Tibial artery (tissue), 4 donors: ENCODE measurements at regions not wholly inside any gene's neighbourhood (a gene's known extent, or its start where the extent isn't known, plus 50 kb on each side); places are given as distances from the start of the nearest gene placed in this dataset.

Experiments used
- DNase-seq, 2 donors: peaks; one replicate each; pipeline ENCODE4 v3.0.0-alpha.2; 2019
- H3K27ac ChIP-seq, 2 donors: fragments of 200-600 bp; sonication (generic) in 1 of 2; 1 replicate in 1 of 2; 2 replicates in 1 of 2; pipeline ENCODE4 v1.5.1; 2018 to 2019; ENCODE audit warnings: mild to moderate bottlenecking in 1 of 2
- H3K27me3 ChIP-seq, 2 donors: fragments of 200-600 bp; sonication (generic) in 1 of 2; one replicate each; pipeline versions ENCODE4 v1.5.1 to v1.6.0; 2016 to 2019
- H3K36me3 ChIP-seq, 3 donors: fragments of 200-600 bp; sonication (generic) in 2 of 3; one replicate each; pipeline ENCODE4 v1.5.1; 2016 to 2019; ENCODE audit warnings: mild to moderate bottlenecking in 2 of 3
- H3K4me1 ChIP-seq, 4 donors: fragments of 200-600 bp; sonication (generic) in 2 of 4; 1 replicate in 3 of 4; 2 replicates in 1 of 4; pipeline ENCODE4 v1.5.1; 2016 to 2019
- H3K4me3 ChIP-seq, 2 donors: fragments of 200-600 bp; sonication (generic) in 1 of 2; 1 replicate in 1 of 2; 2 replicates in 1 of 2; pipeline ENCODE4 v1.5.1; 2018 to 2019; ENCODE audit warnings: mild to moderate bottlenecking in 2 of 2
- H3K9me3 ChIP-seq, 3 donors: fragments of 200-600 bp; sonication (generic) in 1 of 3; one replicate each; pipeline ENCODE4 v1.5.1; 2016 to 2019
- intact Hi-C: fragments of 100-400 bp; cut with DNase I; formaldehyde crosslinking; loops from one replicate; pipeline ENCODE4 v1.15.0; 2023; ENCODE audit warnings: low total_unique reads
- TF ChIP-seq, protein P1 (sequence below), 2 experiments: fragments of 200-600 bp in 1 of 2; fragments of 450-650 bp in 1 of 2; IDR thresholded peaks; one replicate each; pipeline ENCODE4 v1.5.1; 2017 to 2019; ENCODE audit warnings: antibody characterized with exemption in 2 of 2, mild to moderate bottlenecking in 1 of 2, moderate library complexity in 1 of 2

- no peaks in the 10 kb centered on the region for H3K9me3 ChIP-seq
- H3K4me3 ChIP-seq = no peak overlapping the region
- H3K27ac ChIP-seq = no peak overlapping the region
- no peaks in the 10 kb centered on the region for H3K36me3 ChIP-seq
- H3K27me3 ChIP-seq = no peaks in the 10 kb centered on the region
- intact Hi-C loops = no loop called here
- TF ChIP-seq, protein P1, sequence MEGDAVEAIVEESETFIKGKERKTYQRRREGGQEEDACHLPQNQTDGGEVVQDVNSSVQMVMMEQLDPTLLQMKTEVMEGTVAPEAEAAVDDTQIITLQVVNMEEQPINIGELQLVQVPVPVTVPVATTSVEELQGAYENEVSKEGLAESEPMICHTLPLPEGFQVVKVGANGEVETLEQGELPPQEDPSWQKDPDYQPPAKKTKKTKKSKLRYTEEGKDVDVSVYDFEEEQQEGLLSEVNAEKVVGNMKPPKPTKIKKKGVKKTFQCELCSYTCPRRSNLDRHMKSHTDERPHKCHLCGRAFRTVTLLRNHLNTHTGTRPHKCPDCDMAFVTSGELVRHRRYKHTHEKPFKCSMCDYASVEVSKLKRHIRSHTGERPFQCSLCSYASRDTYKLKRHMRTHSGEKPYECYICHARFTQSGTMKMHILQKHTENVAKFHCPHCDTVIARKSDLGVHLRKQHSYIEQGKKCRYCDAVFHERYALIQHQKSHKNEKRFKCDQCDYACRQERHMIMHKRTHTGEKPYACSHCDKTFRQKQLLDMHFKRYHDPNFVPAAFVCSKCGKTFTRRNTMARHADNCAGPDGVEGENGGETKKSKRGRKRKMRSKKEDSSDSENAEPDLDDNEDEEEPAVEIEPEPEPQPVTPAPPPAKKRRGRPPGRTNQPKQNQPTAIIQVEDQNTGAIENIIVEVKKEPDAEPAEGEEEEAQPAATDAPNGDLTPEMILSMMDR (IDR thresholded peaks at IDR 0.05) = no peak
- no peak for DNase-seq
- H3K4me1 ChIP-seq = peaks cover 0 to 11% (median 4%) of the 10 kb centered on the region in 4 donors
Measured at GRCh38 chr5:133708331-133708850, 96.0 kb upstream of the FSTL4 start.

DNA sequence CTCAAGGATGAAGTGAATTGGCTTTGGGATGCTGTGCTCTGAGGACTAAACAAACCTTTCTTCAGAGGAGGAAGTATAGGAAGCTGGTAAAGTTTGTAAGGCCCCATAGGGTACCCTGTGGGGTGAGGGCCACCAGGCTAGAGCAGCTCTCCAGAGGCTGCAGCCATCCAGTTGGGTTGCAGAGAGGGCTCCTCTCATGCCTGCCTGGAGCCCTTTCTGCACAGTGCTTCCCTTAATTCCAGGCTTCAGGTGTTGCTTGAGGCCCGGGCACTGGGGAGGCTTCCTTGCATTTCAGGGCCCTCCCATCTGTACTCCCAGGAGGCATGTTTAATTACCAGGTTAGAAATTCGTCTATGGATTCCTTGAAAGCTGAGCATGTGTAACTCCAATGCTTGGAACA, 95.3 kb upstream of the FSTL4 start:
- Histone ChIP-seq H3K4me1 (peaks cover 0 to 11% (median 4%) of the 10 kb centered on the region in 4 donors), H3K27ac (no peak overlapping the region), H3K27me3 (no peaks in the 10 kb centered on the region), H3K36me3 (no peaks in the 10 kb centered on the region), H3K9me3 (no peaks in the 10 kb centered on the region), H3K4me3 (no peak overlapping the region)
- TF ChIP-seq, protein P1 (IDR thresholded peaks at IDR 0.05) = no peak
- peak in 1 of 2 donors; percentile 59 for DNase-seq
- intact Hi-C loops = no loop called here

GRCh38 chr5:133706506-133707430, 94.4 kb upstream of the FSTL4 start:
- Histone ChIP-seq H3K9me3 (no peaks in the 10 kb centered on the region), H3K27me3 (no peaks in the 10 kb centered on the region), H3K4me1 (peaks cover 0 to 11% (median 4%) of the 10 kb centered on the region in 4 donors), H3K36me3 (no peaks in the 10 kb centered on the region), H3K4me3 (no peak overlapping the region), H3K27ac (no peak overlapping the region)
- TF ChIP-seq, protein P1 (IDR thresholded peaks at IDR 0.05) = no peak
- intact Hi-C loops = no loop called here
- DNase-seq = no peak

- H3K36me3 ChIP-seq = no peaks in the 10 kb centered on the region
- H3K27ac ChIP-seq = no peak overlapping the region
- peaks cover 0 to 11% (median 4%) of the 10 kb centered on the region in 4 donors for H3K4me1 ChIP-seq
- H3K4me3 ChIP-seq = no peak overlapping the region
- peak in 1 of 2 donors; percentile 35 for DNase-seq
- no peaks in the 10 kb centered on the region for H3K27me3 ChIP-seq
- H3K9me3 ChIP-seq = no peaks in the 10 kb centered on the region
- TF ChIP-seq, protein P1 (IDR thresholded peaks at IDR 0.05) = no peak
- intact Hi-C loops = no loop called here
Measured at GRCh38 chr5:133705331-133705730, 93.0 kb upstream of the FSTL4 start.

DNA sequence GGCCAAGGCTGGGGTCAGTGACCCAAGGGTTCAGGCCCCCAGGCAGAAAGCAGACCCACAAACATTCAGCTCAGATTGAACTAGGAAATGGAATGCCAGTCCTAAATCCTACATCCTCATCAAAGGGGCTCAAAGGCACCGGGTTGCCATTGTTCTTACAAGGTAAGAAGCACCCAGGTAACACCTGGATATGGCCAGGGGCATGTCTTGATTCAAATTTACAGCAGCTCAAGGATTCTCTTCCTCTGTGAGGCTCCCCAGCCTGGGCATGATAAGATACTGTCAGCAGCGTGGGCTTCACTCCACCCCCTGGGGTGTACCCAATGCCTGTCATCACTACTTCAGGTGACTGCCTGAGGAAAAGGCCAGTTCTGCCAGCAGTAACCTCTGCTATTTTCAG, 92.1 kb upstream of the FSTL4 start:
- H3K27me3 ChIP-seq = no peaks in the 10 kb centered on the region
- no peaks in the 10 kb centered on the region for H3K9me3 ChIP-seq
- H3K4me3 ChIP-seq = no peak overlapping the region
- H3K27ac ChIP-seq = no peak overlapping the region
- TF ChIP-seq, protein P1 (IDR thresholded peaks at IDR 0.05) = no peak
- peak in 1 of 2 donors; percentile 13 for DNase-seq
- H3K36me3 ChIP-seq = no peaks in the 10 kb centered on the region
- H3K4me1 ChIP-seq = peaks cover 0 to 6% (median 1%) of the 10 kb centered on the region in 4 donors
- intact Hi-C loops = no loop called here
